Hepatic stellate cell (primary cell): ENCODE measurements at regions not wholly inside any gene's neighbourhood (a gene's known extent, or its start where the extent isn't known, plus 50 kb on each side); places are given as distances from the start of the nearest gene placed in this dataset.

ENCODE experiments used
- DNase-seq: peaks from one replicate; pipeline ENCODE4 v3.0.0; 2011; ENCODE audit warnings: low spot score

- DNase-seq = peak; percentile 15
Observed at GRCh38 chr1:232555494-232556210, 74.3 kb downstream of the SIPA1L2 start.

GRCh38 chr1:232554409-232554808 is 75.5 kb downstream of the SIPA1L2 start:
- no peak for DNase-seq

DNA sequence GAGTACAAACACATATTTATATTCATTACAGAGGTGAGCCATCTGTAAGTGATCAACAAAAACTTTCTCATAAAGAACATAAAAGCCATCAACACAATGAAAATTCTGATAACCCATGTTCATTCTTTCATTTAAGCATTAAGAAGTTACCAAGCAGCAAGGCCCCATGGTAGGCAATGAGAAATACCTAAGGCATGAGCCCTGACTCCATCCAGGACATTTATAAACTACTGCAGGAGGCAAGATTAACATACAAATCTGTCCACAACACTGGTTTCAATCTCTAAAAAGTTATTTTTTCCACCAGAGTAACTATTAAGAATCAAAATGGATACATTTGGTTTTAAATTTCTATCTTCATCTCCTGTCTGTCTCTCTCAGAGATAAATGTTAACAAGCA is 76.1 kb downstream of the SIPA1L2 start:
- peak; percentile 38 for DNase-seq

- DNase-seq = no peak
Observed at GRCh38 chr1:232553050-232553754, 76.7 kb downstream of the SIPA1L2 start.

DNA sequence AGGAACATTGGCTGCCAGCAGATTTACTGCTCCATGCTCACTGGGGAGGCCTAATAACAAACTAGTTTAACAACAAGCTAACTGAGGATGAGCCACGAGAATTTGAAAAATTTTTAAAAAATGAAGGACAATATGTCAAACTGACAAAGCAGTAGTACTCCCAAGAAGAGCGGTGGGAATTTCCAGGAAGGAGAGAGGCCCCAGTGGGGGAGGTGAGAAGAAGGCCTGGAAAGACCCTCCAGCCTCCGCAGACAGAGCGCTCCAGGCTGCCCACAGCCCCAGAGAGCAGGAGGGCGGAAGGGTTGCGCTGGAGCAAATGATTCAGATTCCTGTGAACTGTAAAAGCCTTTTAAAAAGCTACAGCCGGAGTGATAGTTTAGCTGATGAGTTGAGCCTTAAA is 78.5 kb downstream of the SIPA1L2 start:
- DNase-seq = no peak

DNA sequence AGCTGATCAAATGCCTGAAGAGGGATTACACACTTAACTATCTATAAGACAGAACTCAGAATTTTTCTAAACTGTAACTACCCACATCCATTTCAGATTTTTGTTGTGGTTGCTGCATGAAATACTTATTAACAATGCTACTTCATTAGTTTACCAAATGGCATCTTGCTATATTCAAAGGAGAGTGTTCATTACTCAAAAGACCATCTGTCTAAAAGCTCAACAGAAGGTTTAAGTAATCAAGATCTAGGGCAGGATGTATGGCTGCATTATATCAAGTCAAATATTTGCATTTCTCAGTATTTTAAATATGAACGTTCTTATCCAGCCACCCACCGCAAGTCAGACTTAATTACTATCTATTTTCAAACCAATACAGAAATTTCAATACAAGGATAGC is 79.9 kb downstream of the SIPA1L2 start:
- DNase-seq = no peak

DNA sequence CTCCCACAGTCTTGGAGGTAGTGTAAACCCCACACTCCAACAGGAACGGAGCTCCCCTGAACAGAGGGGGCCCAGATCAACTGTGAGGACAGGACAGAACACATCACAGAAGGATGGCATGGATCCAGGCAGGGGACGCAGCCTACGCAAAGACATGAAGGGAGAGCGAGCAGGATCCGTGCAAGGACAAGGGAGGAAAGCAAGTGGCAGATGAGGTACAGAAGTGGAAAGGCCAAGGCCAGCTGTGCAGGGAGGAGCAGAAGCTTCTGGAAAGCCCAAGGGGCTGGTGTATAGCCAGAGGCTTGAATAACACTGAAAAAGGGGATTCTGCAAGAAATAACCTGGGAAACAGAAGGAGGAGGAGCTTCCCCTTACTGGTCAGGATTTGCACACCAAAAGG is 81.2 kb downstream of the SIPA1L2 start:
- DNase-seq = no peak

GRCh38 chr1:232547938-232548484 is 81.9 kb downstream of the SIPA1L2 start:
- DNase-seq = no peak

- no peak for DNase-seq
Observed at GRCh38 chr1:232542633-232543593, 87.0 kb downstream of the SIPA1L2 start.

DNA sequence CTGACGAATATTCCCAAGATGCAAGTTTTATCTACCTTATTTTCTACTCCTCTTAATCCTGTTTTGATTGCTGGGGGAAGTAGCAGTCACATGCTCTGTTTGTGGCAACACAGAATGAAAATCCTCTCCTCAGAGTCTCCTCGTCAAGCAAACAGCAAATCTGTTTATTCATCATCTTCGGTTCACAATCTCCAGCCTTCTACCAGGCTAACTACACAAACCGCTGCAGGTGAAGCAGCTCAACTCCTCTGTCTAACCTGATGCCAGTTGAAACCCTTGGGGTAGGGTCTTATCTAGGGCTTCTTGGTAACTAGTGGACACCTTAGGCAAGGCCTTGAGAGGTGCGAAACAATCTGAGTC is 91.0 kb downstream of the SIPA1L2 start:
- no peak for DNase-seq

DNA sequence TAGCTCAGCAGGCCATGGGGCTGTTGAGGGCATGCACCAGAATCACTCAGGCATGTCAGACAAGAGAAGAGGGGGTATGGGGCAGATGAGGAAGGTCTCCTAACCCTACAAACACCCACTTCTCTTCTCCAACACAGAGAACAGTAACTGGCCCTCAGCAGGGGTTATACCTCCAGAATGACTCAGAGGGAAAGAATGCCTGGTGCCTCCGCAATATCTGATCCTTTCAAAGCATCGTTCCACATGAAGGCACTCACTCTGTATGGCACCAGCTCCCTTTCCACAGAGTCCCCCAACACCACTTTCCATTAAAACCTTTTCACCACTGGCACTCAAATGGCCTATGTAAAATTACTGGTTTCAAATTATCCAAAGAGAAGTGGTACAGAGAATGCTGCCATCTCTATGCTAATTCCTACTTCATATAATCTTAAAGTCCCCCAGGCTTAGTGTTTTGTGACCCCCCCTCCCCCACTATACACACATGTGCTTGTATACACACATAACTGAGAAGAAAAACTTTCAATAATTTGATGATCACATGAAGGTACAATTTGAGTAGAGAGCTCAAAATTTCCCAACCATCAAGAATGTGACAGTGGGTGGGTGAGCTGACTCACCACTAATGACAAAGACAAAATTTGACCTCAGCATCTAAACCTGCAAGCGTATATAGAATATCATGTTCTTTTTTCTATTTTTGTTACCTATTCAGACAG is 91.5 kb downstream of the SIPA1L2 start:
- no peak for DNase-seq

DNA sequence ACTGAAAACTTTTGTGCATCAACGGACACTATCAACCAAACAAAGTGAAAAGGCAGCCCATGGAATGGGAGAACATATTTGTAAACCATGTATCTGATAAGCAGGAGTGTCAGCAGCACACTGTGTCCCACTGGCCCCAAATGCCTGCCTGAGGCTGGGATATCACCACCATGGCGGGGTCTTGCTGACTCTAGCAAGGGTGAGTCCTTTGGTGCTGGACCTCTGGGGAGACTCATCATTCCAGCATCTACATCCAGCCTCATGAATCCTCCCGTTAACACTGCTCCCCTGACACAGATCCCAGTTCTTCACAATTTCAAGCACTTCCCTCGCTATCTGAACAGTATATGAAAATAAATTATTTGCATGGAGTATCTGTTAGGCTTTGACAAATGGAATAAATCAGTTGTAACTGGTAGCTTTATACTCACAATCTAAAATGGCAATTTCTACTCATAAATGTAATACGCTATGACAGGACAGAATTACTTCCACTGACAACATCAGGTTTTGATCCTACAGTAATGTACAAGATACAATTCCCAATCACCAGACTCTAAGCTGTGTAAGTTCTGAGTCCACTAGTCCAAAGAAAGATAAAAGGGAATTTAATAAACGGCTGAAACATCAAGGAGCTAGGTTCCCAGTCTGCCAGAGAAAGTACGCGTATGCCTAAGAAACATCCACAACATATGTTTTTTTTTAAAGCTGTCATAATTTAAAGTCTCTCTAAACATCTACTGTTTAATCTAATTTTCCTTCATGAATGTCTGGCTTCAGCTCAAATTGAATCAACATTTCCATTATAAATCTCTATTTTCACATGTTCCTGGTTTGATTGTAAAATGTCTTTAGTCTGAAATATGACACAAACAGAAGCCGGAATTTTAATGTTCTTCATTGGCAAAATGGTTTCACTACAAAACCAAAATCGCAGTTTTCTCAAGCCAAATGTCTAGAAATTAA is 95.1 kb downstream of the SIPA1L2 start:
- DNase-seq = no peak

GRCh38 chr1:232533328-232533727 is 96.6 kb downstream of the SIPA1L2 start:
- DNase-seq = no peak

DNA sequence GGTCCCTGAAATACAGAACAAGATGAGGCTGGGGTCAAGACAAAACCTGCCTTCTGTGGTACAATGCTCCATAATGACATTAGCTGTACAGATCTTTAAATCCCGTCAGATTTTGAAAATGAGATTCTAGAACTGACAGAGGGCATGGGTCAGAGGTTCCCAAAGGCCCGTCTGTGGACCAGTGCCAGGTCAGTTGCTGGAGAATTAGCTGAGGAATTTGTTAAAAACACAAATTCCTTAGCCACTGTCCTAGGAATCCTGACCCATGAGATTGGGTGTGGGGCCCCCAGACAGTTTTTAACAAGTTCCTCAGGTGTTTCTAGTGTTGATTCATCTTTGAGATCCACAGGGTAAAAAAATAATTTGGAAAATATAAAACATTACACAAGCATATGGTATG is 97.0 kb downstream of the SIPA1L2 start:
- DNase-seq = no peak

- no peak for DNase-seq
Observed at GRCh38 chr1:232531291-232531690, 98.6 kb downstream of the SIPA1L2 start.

GRCh38 chr1:232529747-232530146 is 100.2 kb downstream of the SIPA1L2 start:
- DNase-seq = no peak

DNA sequence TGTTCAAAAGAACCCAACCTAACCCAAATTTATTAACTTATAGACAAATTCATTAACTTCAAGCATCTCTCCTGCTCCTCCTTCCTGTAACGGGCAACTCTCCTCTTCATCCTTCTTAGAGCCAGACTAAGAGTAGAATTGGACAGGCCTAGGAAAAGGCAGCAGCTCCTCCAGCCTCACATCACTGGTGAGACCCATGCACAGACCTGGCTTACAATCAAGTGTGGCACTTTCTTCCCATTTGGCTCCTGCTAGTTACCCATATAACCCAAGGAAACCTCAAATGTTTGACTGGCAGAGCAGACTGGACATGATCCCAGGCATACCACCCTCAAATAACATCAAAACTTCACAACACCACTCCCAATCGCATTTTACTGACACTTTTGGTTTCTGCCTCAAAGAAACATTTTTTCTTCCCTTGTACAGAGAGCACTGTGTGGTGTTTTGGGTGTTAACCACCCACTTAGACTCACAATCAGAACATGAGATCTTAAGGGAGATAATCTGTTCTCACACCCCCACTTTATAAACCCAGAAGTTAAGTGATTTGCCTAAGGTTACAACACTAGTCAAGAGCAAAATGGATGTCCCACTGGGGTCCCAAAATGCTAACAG is 101.4 kb downstream of the SIPA1L2 start:
- DNase-seq = no peak

DNA sequence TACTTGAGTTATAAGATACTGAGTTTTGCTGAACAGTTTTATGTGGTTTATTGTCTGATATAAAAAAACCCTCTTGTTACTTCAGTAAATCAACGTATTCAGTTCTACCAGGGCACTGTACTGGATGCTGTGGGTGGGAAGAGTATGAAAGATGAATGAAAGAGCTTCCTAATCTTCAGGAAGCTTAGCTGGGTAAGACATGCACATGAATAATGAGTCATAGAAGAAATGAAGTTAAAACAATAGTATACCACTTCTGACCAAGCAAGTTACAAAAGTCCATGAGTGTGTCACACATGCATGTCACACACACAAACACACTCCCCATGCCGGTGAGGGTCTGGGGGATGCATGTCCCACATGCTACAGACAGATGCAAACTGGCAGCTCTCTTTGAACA is 105.9 kb downstream of the SIPA1L2 start:
- no peak for DNase-seq

- no peak for DNase-seq
Observed at GRCh38 chr1:232522189-232522588, 107.7 kb downstream of the SIPA1L2 start.

DNA sequence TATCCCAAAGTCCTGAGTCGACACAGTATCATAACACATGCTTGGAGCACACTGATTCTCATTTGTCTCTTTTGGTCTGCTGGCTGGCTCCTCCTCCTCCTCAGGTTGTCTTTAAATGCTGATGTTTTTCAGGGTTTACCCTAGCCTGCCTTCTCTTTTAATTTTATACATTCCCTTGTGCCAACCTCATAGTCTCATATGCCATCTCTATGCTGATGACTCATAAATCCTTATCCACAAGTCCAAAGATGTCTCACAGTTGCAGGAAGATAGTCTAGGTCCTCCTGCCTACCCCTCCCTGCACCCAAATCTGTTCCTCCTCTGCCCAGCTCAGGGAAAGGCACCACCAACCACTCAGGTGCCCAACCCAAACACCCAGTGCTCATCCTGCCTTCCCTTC is 108.3 kb downstream of the SIPA1L2 start:
- DNase-seq = no peak
